ENCODE measurements at regions not wholly inside any gene's neighbourhood (a gene's known extent, or its start where the extent isn't known, plus 50 kb on each side); places are given as distances from the start of the nearest gene placed in this dataset.

GRCh38 chr4:173937631-173938270 is 345.7 kb downstream of the FBXO8 start:
- H3K27ac Mint-ChIP-seq: no peak overlapping the region
- TF ChIP-seq, protein P1, sequence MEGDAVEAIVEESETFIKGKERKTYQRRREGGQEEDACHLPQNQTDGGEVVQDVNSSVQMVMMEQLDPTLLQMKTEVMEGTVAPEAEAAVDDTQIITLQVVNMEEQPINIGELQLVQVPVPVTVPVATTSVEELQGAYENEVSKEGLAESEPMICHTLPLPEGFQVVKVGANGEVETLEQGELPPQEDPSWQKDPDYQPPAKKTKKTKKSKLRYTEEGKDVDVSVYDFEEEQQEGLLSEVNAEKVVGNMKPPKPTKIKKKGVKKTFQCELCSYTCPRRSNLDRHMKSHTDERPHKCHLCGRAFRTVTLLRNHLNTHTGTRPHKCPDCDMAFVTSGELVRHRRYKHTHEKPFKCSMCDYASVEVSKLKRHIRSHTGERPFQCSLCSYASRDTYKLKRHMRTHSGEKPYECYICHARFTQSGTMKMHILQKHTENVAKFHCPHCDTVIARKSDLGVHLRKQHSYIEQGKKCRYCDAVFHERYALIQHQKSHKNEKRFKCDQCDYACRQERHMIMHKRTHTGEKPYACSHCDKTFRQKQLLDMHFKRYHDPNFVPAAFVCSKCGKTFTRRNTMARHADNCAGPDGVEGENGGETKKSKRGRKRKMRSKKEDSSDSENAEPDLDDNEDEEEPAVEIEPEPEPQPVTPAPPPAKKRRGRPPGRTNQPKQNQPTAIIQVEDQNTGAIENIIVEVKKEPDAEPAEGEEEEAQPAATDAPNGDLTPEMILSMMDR (IDR thresholded peaks at IDR 0.05): no peak
- no peaks in the 10 kb centered on the region for H3K4me1 Mint-ChIP-seq
- DNase-seq: no peak
- H3K9me3 ChIP-seq (ENCODE audit: control insufficient read depth, insufficient read depth, low read length): no peaks in the 10 kb centered on the region
- intact Hi-C loops (cut with micrococcal nuclease): no loop called here
- H3K27me3 ChIP-seq (ENCODE audit: control insufficient read depth, insufficient read depth, low read length): no peaks in the 10 kb centered on the region
- H3K4me1 ChIP-seq (ENCODE audit: control insufficient read depth, insufficient read depth, low read length): no peaks in the 10 kb centered on the region
- H3K27me3 Mint-ChIP-seq (ENCODE audit: low read depth in 2 of 2): peaks cover 0 to 3% of the 10 kb centered on the region in 2 donors
- 87% methylated on average over 2 of the region's 2 CpGs for WGBS (ENCODE audit: insufficient coverage)
- no peak for ATAC-seq
- no peak overlapping the region for H3K27ac ChIP-seq (ENCODE audit: low read length)
- no peak overlapping the region for H3K4me3 ChIP-seq (ENCODE audit: low read length)
- H3K9me3 Mint-ChIP-seq: peaks cover 2 to 6% of the 10 kb centered on the region in 2 donors
- H3K36me3 Mint-ChIP-seq: no peaks in the 10 kb centered on the region
- H3K4me3 Mint-ChIP-seq: no peak overlapping the region
- no peaks in the 10 kb centered on the region for H3K36me3 ChIP-seq (ENCODE audit: control insufficient read depth, insufficient read depth, low read length)

- H3K4me1 ChIP-seq (ENCODE audit: control insufficient read depth, insufficient read depth, low read length): no peaks in the 10 kb centered on the region
- no peak overlapping the region for H3K4me3 Mint-ChIP-seq
- H3K9me3 ChIP-seq (ENCODE audit: control insufficient read depth, insufficient read depth, low read length): no peaks in the 10 kb centered on the region
- no peak for DNase-seq
- H3K4me1 Mint-ChIP-seq: no peaks in the 10 kb centered on the region
- WGBS (ENCODE audit: insufficient coverage): 80% methylated on average over 1 of the region's 1 CpG
- H3K27me3 ChIP-seq (ENCODE audit: control insufficient read depth, insufficient read depth, low read length): no peaks in the 10 kb centered on the region
- no peak overlapping the region for H3K27ac Mint-ChIP-seq
- TF ChIP-seq, protein P1 (IDR thresholded peaks at IDR 0.05): no peak
- ATAC-seq: no peak
- no peaks in the 10 kb centered on the region for H3K36me3 Mint-ChIP-seq
- peaks cover 2 to 6% of the 10 kb centered on the region in 2 donors for H3K9me3 Mint-ChIP-seq
- H3K27ac ChIP-seq (ENCODE audit: low read length): no peak overlapping the region
- no peaks in the 10 kb centered on the region for H3K36me3 ChIP-seq (ENCODE audit: control insufficient read depth, insufficient read depth, low read length)
- H3K4me3 ChIP-seq (ENCODE audit: low read length): no peak overlapping the region
- intact Hi-C loops (cut with micrococcal nuclease): no loop called here
- peaks cover 0 to 3% of the 10 kb centered on the region in 2 donors for H3K27me3 Mint-ChIP-seq (ENCODE audit: low read depth in 2 of 2)
Observed at GRCh38 chr4:173936861-173937260, 346.6 kb downstream of the FBXO8 start.

GRCh38 chr4:173935622-173936405 is 347.7 kb downstream of the FBXO8 start:
- H3K27me3 Mint-ChIP-seq (ENCODE audit: low read depth in 2 of 2): peaks cover 0 to 3% of the 10 kb centered on the region in 2 donors
- TF ChIP-seq, protein P1 (IDR thresholded peaks at IDR 0.05): no peak
- 79% methylated on average over 2 of the region's 5 CpGs for WGBS (ENCODE audit: insufficient coverage)
- DNase-seq (no peak), ATAC-seq (no peak)
- no peaks in the 10 kb centered on the region for H3K4me1 Mint-ChIP-seq
- H3K9me3 Mint-ChIP-seq: peaks cover 2 to 6% of the 10 kb centered on the region in 2 donors
- no peak overlapping the region for H3K4me3 ChIP-seq (ENCODE audit: low read length)
- no peaks in the 10 kb centered on the region for H3K36me3 ChIP-seq (ENCODE audit: control insufficient read depth, insufficient read depth, low read length)
- intact Hi-C loops (cut with micrococcal nuclease): no loop called here
- H3K9me3 ChIP-seq (ENCODE audit: control insufficient read depth, insufficient read depth, low read length): no peaks in the 10 kb centered on the region
- no peak overlapping the region for H3K27ac ChIP-seq (ENCODE audit: low read length)
- H3K27me3 ChIP-seq (ENCODE audit: control insufficient read depth, insufficient read depth, low read length): no peaks in the 10 kb centered on the region
- H3K4me1 ChIP-seq (ENCODE audit: control insufficient read depth, insufficient read depth, low read length): no peaks in the 10 kb centered on the region
- H3K27ac Mint-ChIP-seq: no peak overlapping the region
- no peaks in the 10 kb centered on the region for H3K36me3 Mint-ChIP-seq
- no peak overlapping the region for H3K4me3 Mint-ChIP-seq
